OCI-LY3 (cell line): ENCODE measurements at regions not wholly inside any gene's neighbourhood (a gene's known extent, or its start where the extent isn't known, plus 50 kb on each side); places are given as distances from the start of the nearest gene placed in this dataset.

Source experiments
- CTCF ChIP-seq: fragments of 200-600, 300-600 bp; sonication (generic); IDR thresholded peaks from 2 replicates; pipeline ENCODE4 v1.5.1; 2014; ENCODE audit warnings: antibody characterized with exemption, low read length, low read depth
- EZH2phosphoT487 ChIP-seq: fragments of 200-600 bp; shearing (Covaris generic); IDR thresholded peaks from 2 replicates; pipeline ENCODE4 v1.6.1; 2018; ENCODE audit warnings: antibody characterized with exemption, mixed run types, low read depth

- no peak for TF ChIP-seq CTCF
- TF ChIP-seq EZH2phosphoT487: no peak
These were observed 109.8 kb downstream of the ZNF280B start for GRCh38 chr22:22398530-22399327.
